Fibroblast of lung (primary cell): ENCODE measurements at regions not wholly inside any gene's neighbourhood (a gene's known extent, or its start where the extent isn't known, plus 50 kb on each side); places are given as distances from the start of the nearest gene placed in this dataset.

ENCODE experiments used
- CTCF ChIP-seq, 2 donors: IDR thresholded peaks in 1 of 2; conservative IDR thresholded peaks in 1 of 2; 1 replicate in 1 of 2; 2 replicates in 1 of 2; pipeline ENCODE4 v1.5.1; 2011 to 2012; ENCODE audit warnings: low read length in 2 of 2, control low read depth in 1 of 2, inconsistent platforms in 1 of 2, low read depth in 1 of 2, mild to moderate bottlenecking in 1 of 2
- EZH2 ChIP-seq: IDR thresholded peaks from 2 replicates; pipeline ENCODE4 v1.5.1; 2012; ENCODE audit warnings: low read length, control low read depth, mild to moderate bottlenecking; ENCODE audit errors: missing control alignments

GRCh38 chr19:32219881-32220472 lies 125.4 kb upstream of the ZNF507 start:
- no peak for TF ChIP-seq CTCF (conservative IDR thresholded peaks at IDR 0.05 in 1 of 2, IDR thresholded peaks at IDR 0.05 in 1 of 2; ENCODE audit: low read depth in 1 of 2, low read length in 2 of 2)
- TF ChIP-seq EZH2, result no peak
